ENCODE measurements at regions not wholly inside any gene's neighbourhood (a gene's known extent, or its start where the extent isn't known, plus 50 kb on each side); places are given as distances from the start of the nearest gene placed in this dataset.

- TF ChIP-seq POLR2AphosphoS5 (IDR thresholded peaks at IDR 0.05; ENCODE audit: borderline replicate concordance, low read depth, low read length) (no peak), EZH2 (IDR thresholded peaks at IDR 0.05) (no peak), FOXP2 (optimal IDR thresholded peaks at IDR 0.05; ENCODE audit: control extremely low read depth, extremely low read length, insufficient read depth) (no peak)
Measured at GRCh38 chr11:121688055-121688491, 235.3 kb upstream of the SORL1-AS1 start.

Data from SK-N-MC (cell line).